Muscle of arm (tissue), 1 donor: ENCODE measurements at regions not wholly inside any gene's neighbourhood (a gene's known extent, or its start where the extent isn't known, plus 50 kb on each side); places are given as distances from the start of the nearest gene placed in this dataset.
"Not testable (repeated sequence)": the region's sequence is repeated elsewhere in the genome, so short reads cannot be mapped to it uniquely, and the experiment has no call there.

ENCODE experiments used
- DNase-seq: peaks from one replicate; pipeline ENCODE4 v3.0.0-alpha.2; 2013

- DNase-seq, result no peak
Measured at GRCh38 chr3:194042927-194043326, 93.0 kb upstream of the HES1 start.

- no peak for DNase-seq
Measured at GRCh38 chr3:194043516-194043915, 92.4 kb upstream of the HES1 start.

GRCh38 chr3:194045289-194045688, 90.7 kb upstream of the HES1 start:
- no peak for DNase-seq

- DNase-seq, result no peak
Measured at GRCh38 chr3:194045919-194046318, 90.0 kb upstream of the HES1 start.

DNA sequence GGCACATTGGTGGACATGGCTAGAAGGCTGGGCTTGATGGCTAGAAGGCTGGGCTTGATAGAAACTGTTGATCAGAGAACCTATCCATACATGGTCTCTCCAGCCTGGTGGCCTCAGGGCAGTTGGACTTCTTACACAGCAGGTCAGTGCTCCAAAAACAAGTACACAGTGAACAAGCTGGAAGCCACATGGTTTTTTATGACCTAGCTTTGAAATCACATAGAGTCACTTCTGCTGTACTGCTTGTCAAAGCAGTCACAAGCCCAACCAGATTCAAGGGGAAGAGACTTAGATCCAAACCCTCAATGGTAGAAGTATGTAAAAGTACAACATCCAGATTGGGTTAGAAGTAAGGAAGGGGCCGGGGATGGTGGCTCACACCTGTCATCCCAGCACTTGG, 89.4 kb upstream of the HES1 start:
- no peak for DNase-seq

GRCh38 chr3:194046995-194047645, 88.8 kb upstream of the HES1 start:
- DNase-seq, result peak; percentile 73

- no peak for DNase-seq
Measured at GRCh38 chr3:194049394-194049793, 86.6 kb upstream of the HES1 start.

DNA sequence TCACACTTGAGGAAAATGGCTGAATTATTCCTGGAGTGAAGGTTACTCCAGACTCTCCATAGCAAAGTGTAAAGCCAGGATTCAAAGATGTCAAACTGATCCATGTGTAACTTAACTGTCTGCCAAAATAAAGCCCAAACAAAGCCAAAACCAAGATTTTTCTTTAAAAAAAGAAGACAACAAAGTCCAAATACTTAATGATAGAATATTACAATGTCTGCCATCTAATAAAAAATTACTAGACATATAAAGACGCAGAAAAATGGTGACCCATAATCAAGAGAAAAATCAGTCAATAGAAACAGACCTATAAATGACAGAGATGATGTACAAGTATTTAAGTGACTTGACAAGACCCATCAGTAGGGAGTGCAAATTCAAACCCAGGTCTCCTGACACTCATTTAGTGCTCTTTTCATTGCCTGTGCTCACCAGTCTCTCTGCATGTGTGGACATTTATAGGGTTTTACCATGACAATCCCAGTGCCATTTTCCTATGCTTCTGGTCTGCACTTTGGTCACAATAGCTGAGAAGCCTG, 85.1 kb upstream of the HES1 start:
- DNase-seq, result no peak

DNA sequence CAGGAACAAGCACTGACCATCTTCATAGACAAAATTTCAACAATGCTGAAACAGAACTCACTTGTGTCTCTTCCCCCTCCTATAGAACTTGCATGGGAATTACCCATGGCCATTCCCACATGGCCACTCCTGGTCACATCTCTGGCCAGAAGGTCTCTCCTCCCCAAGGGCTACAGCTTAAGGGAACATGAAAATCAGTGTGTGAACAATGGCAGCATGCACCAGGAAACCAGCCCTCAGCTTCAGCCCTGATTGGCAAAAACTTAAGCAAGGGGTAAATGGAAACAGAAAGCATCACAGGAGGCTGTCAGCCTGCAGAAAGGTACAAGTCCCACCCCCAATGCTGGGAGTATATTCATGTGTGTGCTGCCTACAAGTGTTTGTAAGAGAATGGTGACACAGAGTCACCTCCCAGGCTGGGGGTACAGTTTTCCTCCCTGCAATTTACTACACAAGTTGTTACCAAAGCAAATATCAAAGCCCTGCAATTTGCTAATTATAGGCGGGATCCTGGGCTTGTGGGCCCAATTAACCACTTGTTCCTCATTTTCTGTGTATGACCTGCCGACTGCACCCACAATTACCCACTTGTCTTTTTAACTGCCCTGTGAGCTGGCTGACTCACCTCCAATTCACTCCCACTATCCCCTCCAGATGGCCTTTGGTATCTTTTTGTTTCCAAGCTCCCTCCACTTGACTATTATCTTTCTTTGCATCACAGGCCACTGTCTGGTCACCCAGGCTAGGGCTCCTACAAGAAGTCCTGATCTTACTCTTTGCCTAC, 84.4 kb upstream of the HES1 start:
- DNase-seq, result no peak

- no peak for DNase-seq
Measured at GRCh38 chr3:194053136-194053535, 82.8 kb upstream of the HES1 start.

DNA sequence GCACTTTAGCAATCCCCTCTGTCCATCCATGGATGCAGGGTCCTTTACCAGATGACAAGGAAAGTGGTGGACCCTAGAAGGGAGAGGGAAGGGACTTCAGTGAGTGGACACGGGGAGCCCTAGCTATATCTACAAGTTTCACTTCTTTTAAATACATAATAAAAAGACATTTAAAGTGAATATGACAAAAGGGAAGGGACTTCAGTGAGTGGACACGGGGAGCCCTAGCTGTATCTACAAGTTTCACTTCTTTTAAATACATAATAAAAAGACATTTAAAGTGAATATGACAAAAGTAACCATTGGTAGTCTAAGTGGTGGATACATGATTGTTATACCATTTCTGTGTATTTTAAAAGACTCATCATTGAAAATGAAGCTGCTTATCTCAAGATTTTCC, 81.9 kb upstream of the HES1 start:
- DNase-seq, result no peak

- no peak for DNase-seq
Measured at GRCh38 chr3:194054540-194054939, 81.4 kb upstream of the HES1 start.

DNA sequence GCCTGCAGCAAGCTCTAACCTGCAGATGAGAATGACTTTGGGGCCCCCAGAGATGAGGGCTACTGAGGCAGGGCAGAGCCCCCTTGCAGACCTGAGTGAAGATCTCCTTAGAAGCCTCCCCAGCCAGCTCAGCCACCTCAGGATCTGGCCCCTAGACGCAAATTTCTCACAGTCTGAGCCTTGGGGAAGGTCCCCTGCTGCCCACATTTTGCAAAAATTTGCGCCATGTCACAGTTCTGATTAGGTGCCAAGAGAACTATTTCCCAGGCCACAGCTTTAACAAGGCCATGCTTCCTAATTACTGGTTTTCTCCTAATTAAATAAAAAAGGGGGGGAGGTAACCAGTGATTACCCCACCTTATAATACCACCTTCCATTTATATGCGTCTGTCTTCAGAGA, 81.0 kb upstream of the HES1 start:
- no peak for DNase-seq

DNA sequence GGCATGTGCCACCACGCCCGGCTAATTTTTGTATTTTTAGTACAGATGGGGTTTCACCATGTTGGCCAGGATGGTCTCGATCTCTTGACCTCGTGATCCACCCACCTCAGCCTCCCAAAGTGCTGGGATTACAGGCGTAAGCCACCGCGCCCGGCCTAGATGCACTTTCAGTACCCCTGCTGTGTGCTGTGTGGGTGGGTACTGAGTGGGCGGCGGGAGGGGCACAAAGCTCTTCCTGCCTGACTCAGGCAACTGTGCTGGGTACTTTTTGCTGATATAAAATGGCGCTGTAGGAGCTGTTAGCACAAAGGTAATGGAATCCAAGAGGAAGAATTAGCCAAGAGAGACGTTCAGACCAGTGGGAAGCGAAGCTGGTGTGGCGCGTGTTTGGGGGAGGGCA, 79.6 kb upstream of the HES1 start:
- DNase-seq, result not testable (repeated sequence)

DNA sequence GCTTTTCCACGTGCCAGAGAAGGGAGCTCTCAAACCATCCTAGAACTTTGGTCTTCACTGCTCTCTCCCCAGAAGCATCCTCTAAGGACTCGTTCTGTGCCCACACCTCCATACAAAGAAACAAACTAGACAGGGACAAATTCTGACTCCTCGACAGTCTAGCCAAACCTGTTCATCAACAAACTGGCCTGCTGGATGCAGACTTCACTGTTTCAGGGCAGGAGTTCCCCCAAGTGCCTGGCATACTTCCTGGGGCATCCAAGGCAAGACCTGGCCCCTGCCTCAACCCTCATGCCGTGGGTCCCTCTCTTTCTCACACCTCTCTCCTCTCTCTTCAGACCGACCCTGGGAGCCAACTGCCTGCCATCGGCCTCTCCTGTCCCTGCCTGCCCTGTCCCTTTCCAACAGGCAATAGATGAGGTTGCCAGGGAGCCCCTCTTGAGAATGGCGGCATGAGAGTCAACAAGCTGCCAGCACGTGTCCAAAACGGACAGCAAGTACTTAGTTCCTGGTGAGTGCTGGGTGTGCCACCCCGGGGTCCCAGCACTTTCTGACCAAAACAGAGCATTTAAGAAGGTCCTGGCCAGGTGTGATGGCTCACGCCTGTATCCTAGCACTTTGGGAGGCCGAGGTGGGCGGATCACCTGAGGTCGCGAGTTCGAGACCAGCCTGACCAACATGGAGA, 79.1 kb upstream of the HES1 start:
- DNase-seq, result no peak

GRCh38 chr3:194057570-194058188, 78.3 kb upstream of the HES1 start:
- DNase-seq, result no peak

- DNase-seq, result peak; percentile 69
Measured at GRCh38 chr3:194058189-194058571, 77.8 kb upstream of the HES1 start.

- no peak for DNase-seq
Measured at GRCh38 chr3:194058753-194059152, 77.2 kb upstream of the HES1 start.

DNA sequence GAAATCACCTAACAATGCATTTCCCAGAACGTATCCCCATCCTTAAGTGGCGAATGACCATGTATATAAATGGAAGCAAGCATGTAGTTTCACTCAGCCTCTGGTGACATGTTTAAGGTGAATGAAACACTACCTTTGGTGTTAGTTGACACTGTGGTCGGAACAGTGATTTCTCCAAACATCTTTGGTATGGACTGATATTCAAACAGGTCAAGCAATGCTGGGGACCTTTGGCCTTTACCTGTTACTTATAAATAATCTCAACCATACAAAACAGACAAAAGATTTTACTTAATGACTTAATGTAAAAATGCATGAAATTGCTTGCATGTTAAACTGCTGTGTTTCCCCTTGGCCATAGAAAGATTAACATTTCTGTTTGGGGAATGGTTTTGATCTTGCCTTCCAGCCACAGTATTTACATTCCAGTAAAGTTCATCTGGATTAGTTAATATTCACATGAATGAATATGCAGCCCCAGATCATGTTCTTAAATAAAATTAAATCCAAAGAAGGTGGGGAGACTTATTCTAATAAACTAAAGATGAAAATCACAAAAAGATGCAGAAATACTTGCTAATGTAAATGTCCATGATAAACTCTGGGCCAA, 74.4 kb upstream of the HES1 start:
- no peak for DNase-seq

DNA sequence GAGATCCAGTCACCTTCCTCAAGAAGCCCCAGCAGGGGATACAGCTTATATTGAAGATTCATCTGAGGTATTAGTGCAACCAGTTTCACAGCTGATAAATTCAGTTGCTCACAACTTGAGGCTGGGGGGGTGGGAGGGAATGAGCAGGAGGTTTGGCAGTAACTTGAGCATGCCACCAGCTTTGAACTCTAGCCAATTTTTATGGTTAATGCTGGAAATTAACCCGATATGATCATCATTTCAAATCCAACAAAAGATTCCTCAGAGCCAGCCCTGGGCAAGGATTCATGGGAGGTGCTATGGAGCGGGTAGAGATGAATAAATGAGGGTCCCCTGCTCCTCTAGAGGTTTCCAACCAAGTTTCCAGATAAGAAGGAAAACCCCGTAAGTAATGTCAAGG, 73.1 kb upstream of the HES1 start:
- DNase-seq, result no peak

DNA sequence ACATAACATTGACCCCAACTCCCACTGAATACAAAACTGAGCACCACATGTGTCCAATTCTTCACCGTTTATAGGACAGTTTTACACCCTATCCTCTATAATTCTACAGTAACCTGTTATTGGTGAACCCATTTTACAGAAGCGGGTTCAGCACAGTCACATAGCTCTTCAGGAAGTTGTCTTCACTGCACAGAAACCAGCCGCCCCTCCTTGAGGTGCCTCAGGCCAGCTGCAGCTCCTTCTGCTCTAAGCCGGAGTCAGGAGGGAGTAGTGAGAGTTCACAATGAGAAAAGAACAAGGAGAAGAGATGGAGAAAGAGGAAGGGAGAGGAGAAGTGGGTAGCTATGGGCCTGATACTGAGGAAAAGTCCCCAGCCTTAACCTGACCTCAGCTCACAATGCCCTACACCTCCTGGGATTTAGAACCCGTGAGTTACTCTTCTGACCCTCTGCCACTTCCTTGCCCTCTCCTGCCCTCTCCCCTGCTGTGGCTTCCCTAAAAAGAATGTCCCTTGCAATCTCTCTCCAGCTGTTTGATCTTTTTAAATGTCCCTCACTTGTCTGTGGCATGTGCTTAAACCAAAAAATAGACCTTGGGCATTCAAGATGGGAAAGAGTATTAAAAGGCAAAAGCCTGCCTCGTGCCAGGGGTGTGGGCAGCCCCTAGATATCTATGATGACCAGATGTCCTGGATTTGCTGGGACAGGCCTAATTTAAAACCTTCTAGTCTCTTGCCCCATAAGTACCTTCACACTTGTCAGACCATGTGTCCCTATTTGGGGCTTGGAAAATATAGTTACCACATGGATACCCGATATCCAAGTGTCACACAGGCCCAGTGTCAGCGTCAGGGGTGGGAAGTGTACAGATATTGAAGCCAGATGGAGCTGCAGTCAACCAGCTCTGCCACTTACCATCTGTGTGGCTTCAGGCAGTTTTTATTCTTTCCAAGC, 71.3 kb upstream of the HES1 start:
- DNase-seq, result no peak
